Right cardiac atrium (tissue), 5 donors: ENCODE measurements at regions not wholly inside any gene's neighbourhood (a gene's known extent, or its start where the extent isn't known, plus 50 kb on each side); places are given as distances from the start of the nearest gene placed in this dataset.

Experiments
- ATAC-seq, 2 donors: fragments of 200-7000 bp; cut with Tn5 transposase; one replicate each; pipeline versions ENCODE4 v1.8.0 to v1.9.1; 2020; ENCODE audit warnings: moderate library complexity in 2 of 2, mild to moderate bottlenecking in 1 of 2
- DNase-seq, 3 donors: peaks; one replicate each; pipeline ENCODE4 v3.0.0-alpha.2; 2020
- H3K27ac ChIP-seq: one replicate; pipeline ENCODE4 v1.5.1; 2013; ENCODE audit warnings: mild to moderate bottlenecking, low read length, control low read depth, moderate library complexity
- H3K27me3 ChIP-seq: one replicate; pipeline ENCODE4 v1.6.1; 2013; ENCODE audit not compliant: control insufficient read depth, insufficient read depth
- H3K4me1 ChIP-seq: one replicate; pipeline ENCODE4 v1.6.1; 2013; ENCODE audit warnings: low read length; ENCODE audit not compliant: control insufficient read depth, insufficient read depth
- H3K4me3 ChIP-seq: one replicate; pipeline ENCODE4 v1.5.1; 2013; ENCODE audit warnings: low read length, control low read depth
- H3K9me3 ChIP-seq: one replicate; pipeline ENCODE4 v1.6.1; 2013; ENCODE audit warnings: low read length; ENCODE audit not compliant: control insufficient read depth
- WGBS: extraction: QIAGEN DNeasy Blood & Tissue Kit; methylation state at CpG from one replicate; pipeline ENCODE4 v1.1.7; 2013; 5-methylcytosine and 5-hydroxymethylcytosine counted together
- intact Hi-C, 4 donors: fragments of 100-400 bp; cut with DNase I; formaldehyde crosslinking; loops; one replicate each; pipeline versions ENCODE4 v1.11.0 to v1.14.0; 2022 to 2023
- donor health status: healthy with polysubstance abuse.
- donor health status: DM: no; HTN: yes; CAD: no.
- donor health status: DM: no; HTN: no; CAD: no.
- donor health status: DM: no; HTN: yes; CAD: no; lungs with severe emphysema.
- donor health status: DM: yes; HTN: yes; CAD: no.

GRCh38 chr13:81425286-81425685, 1084.4 kb upstream of the SPRY2 start:
- 55% methylated on average over 2 of the region's 2 CpGs for WGBS
- ATAC-seq (no peak), DNase-seq (no peak)
- H3K4me1 ChIP-seq = no peaks in the 10 kb centered on the region
- intact Hi-C loops = no loop called here
- H3K27ac ChIP-seq = no peak overlapping the region
- no peaks in the 10 kb centered on the region for H3K9me3 ChIP-seq
- no peaks in the 10 kb centered on the region for H3K27me3 ChIP-seq
- H3K4me3 ChIP-seq = no peak overlapping the region

GRCh38 chr13:81409284-81409683, 1068.4 kb upstream of the SPRY2 start:
- intact Hi-C loops = no loop called here
- no peaks in the 10 kb centered on the region for H3K27me3 ChIP-seq
- H3K4me1 ChIP-seq = no peaks in the 10 kb centered on the region
- no peak overlapping the region for H3K27ac ChIP-seq
- no peaks in the 10 kb centered on the region for H3K9me3 ChIP-seq
- ATAC-seq = no peak
- H3K4me3 ChIP-seq = no peak overlapping the region
- no peak for DNase-seq

- DNase-seq (no peak), ATAC-seq (no peak)
- no peaks in the 10 kb centered on the region for H3K9me3 ChIP-seq
- H3K4me3 ChIP-seq = no peak overlapping the region
- H3K27ac ChIP-seq = no peak overlapping the region
- no peaks in the 10 kb centered on the region for H3K4me1 ChIP-seq
- 89% methylated on average over 2 of the region's 2 CpGs for WGBS
- intact Hi-C loops = no loop called here
- no peaks in the 10 kb centered on the region for H3K27me3 ChIP-seq
Observed at GRCh38 chr13:81408647-81409046, 1067.7 kb upstream of the SPRY2 start.

GRCh38 chr13:81406639-81407292, 1065.8 kb upstream of the SPRY2 start:
- no peak overlapping the region for H3K4me3 ChIP-seq
- ATAC-seq = no peak
- H3K9me3 ChIP-seq = no peaks in the 10 kb centered on the region
- no peaks in the 10 kb centered on the region for H3K27me3 ChIP-seq
- 72% methylated on average over 4 of the region's 4 CpGs for WGBS
- intact Hi-C loops = no loop called here
- DNase-seq = no peak
- H3K4me1 ChIP-seq = no peaks in the 10 kb centered on the region
- H3K27ac ChIP-seq = no peak overlapping the region

GRCh38 chr13:81406022-81406421, 1065.1 kb upstream of the SPRY2 start:
- Histone ChIP-seq H3K4me3 (no peak overlapping the region), H3K9me3 (no peaks in the 10 kb centered on the region), H3K4me1 (no peaks in the 10 kb centered on the region), H3K27me3 (no peaks in the 10 kb centered on the region), H3K27ac (no peak overlapping the region)
- WGBS = 71% methylated on average over 3 of the region's 3 CpGs
- ATAC-seq = no peak
- intact Hi-C loops = no loop called here
- DNase-seq = no peak

- Histone ChIP-seq H3K27ac (no peak overlapping the region), H3K4me3 (no peak overlapping the region), H3K4me1 (no peaks in the 10 kb centered on the region), H3K9me3 (no peaks in the 10 kb centered on the region), H3K27me3 (no peaks in the 10 kb centered on the region)
- intact Hi-C loops = no loop called here
- DNase-seq (no peak), ATAC-seq (no peak)
- 68% methylated on average over 4 of the region's 4 CpGs for WGBS
Observed at GRCh38 chr13:81396192-81396591, 1055.3 kb upstream of the SPRY2 start.

- Histone ChIP-seq H3K27ac (no peak overlapping the region), H3K4me1 (no peaks in the 10 kb centered on the region), H3K4me3 (no peak overlapping the region), H3K9me3 (no peaks in the 10 kb centered on the region), H3K27me3 (no peaks in the 10 kb centered on the region)
- ATAC-seq (no peak), DNase-seq (peak in 1 of 3 donors; percentile 32)
- 32% methylated on average over 4 of the region's 4 CpGs for WGBS
- intact Hi-C loops = no loop called here
Observed at GRCh38 chr13:81395368-81395767, 1054.4 kb upstream of the SPRY2 start.

- H3K4me1 ChIP-seq = no peaks in the 10 kb centered on the region
- no peak overlapping the region for H3K4me3 ChIP-seq
- no peak overlapping the region for H3K27ac ChIP-seq
- whole genome bisulfite sequencing = 56% methylated on average over 5 of the region's 5 CpGs
- DNase-seq = no peak
- no peaks in the 10 kb centered on the region for H3K9me3 ChIP-seq
- intact Hi-C loops = no loop called here
- H3K27me3 ChIP-seq = no peaks in the 10 kb centered on the region
- no peak for ATAC-seq
Observed at GRCh38 chr13:81394640-81395039, 1053.7 kb upstream of the SPRY2 start.

- DNase-seq (no peak), ATAC-seq (no peak)
- H3K27ac ChIP-seq = no peak overlapping the region
- H3K4me1 ChIP-seq = no peaks in the 10 kb centered on the region
- 42% methylated on average over 1 of the region's 1 CpG for WGBS
- no peaks in the 10 kb centered on the region for H3K27me3 ChIP-seq
- no peak overlapping the region for H3K4me3 ChIP-seq
- H3K9me3 ChIP-seq = no peaks in the 10 kb centered on the region
- intact Hi-C loops = no loop called here
Observed at GRCh38 chr13:81393721-81394120, 1052.8 kb upstream of the SPRY2 start.

- no peaks in the 10 kb centered on the region for H3K27me3 ChIP-seq
- no peak overlapping the region for H3K4me3 ChIP-seq
- H3K27ac ChIP-seq = no peak overlapping the region
- ATAC-seq = no peak
- no peaks in the 10 kb centered on the region for H3K4me1 ChIP-seq
- no peak for DNase-seq
- WGBS = 60% methylated on average over 3 of the region's 3 CpGs
- intact Hi-C loops = no loop called here
- H3K9me3 ChIP-seq = no peaks in the 10 kb centered on the region
Observed at GRCh38 chr13:81393110-81393509, 1052.2 kb upstream of the SPRY2 start.

- no peaks in the 10 kb centered on the region for H3K9me3 ChIP-seq
- DNase-seq (no peak), ATAC-seq (no peak)
- H3K27me3 ChIP-seq = no peaks in the 10 kb centered on the region
- 40% methylated on average over 1 of the region's 1 CpG for WGBS
- no peaks in the 10 kb centered on the region for H3K4me1 ChIP-seq
- intact Hi-C loops = no loop called here
- H3K27ac ChIP-seq = no peak overlapping the region
- H3K4me3 ChIP-seq = no peak overlapping the region
Observed at GRCh38 chr13:81388400-81388799, 1047.5 kb upstream of the SPRY2 start.

GRCh38 chr13:81383444-81383843, 1042.5 kb upstream of the SPRY2 start:
- 73% methylated on average over 5 of the region's 5 CpGs for WGBS
- Histone ChIP-seq H3K4me3 (no peak overlapping the region), H3K27ac (no peak overlapping the region), H3K4me1 (no peaks in the 10 kb centered on the region), H3K27me3 (no peaks in the 10 kb centered on the region), H3K9me3 (no peaks in the 10 kb centered on the region)
- ATAC-seq (no peak), DNase-seq (no peak)
- intact Hi-C loops = no loop called here
